HG02798 (cell line): ENCODE measurements at regions not wholly inside any gene's neighbourhood (a gene's known extent, or its start where the extent isn't known, plus 50 kb on each side); places are given as distances from the start of the nearest gene placed in this dataset.
"Not testable (repeated sequence)": the region's sequence is repeated elsewhere in the genome, so short reads cannot be mapped to it uniquely, and the experiment has no call there.

Experiments used
- ATAC-seq: cut with Tn5 transposase; IDR thresholded peaks from one replicate; pipeline ENCODE4 v1.9.1; 2021; ENCODE audit warnings: mild to moderate bottlenecking; ENCODE audit not compliant: unreplicated experiment, poor library complexity

DNA sequence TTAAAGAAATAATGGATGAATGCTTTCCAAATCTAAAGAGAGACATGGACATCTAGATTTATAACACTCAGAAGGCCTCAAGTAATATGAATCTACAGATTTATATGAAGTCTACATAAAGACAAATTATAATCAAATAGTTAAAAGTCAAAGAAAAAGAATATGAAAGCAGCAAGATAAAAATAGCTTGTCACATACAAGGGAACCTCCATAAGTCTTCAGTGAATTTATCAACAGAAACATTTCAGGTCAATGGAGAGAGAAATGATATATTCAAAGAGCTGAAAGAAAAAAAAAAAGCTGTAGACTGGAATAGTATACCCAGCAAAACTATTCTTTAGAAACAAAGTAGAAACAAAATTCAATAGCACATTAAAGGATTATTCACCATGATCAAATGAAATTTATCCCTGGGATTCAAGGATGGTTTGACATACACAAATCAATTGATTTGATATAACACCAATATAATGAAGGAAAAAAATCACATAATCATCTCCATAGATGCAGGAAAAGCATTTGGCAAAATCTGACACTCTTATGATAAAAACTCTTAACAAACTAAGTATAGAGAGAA is 346.6 kb upstream of the PABPC4L start:
- ATAC-seq = no peak

DNA sequence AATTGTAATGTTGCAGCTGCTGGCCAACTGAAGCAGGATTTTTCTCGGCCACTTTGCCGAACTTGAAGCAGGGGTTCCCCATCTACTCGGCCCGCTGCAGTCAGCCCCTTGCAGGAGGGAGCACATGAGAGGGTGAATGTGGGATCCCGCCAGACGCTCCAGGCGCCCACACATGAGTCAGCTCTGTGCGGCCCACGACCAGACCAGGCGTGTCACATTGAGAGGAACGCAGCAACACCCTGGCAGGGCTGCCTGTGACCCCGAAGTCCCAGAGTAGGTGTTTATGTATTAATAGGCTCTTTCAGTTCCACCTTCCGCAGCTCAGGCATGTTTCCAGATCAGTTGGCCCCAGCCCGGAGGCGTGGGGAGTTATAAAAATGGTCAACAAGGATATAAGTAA is 344.7 kb upstream of the PABPC4L start:
- ATAC-seq = no peak

- no peak for ATAC-seq
These were observed 342.7 kb upstream of the PABPC4L start for GRCh38 chr4:134544303-134544770.

GRCh38 chr4:134540588-134540987 is 339.0 kb upstream of the PABPC4L start:
- ATAC-seq = no peak

DNA sequence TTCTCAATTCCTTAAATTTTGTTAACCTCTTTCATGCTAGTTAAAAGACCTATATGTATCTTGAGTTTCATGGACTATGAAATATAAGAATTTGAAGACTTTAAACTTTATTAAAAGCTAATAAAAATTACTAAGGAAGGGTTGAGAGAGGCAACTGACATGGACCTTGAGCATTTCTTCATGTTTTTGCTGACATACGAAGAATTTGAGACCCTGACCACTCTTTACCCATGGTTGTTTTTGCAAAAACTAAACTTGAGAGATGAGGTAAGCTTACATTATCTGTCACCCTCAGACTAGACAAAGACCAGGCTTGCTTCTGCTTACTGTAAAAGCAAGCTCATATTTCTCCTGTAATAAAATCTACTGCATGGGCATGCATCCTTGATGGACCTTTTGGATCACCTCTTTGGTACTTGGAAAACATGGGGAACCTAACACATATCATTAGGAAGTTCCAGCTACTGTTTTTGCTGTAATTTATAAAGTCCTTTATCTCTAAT is 338.2 kb upstream of the PABPC4L start:
- ATAC-seq = no peak

GRCh38 chr4:134537701-134538100 is 336.1 kb upstream of the PABPC4L start:
- ATAC-seq = no peak

GRCh38 chr4:134533068-134533467 is 331.5 kb upstream of the PABPC4L start:
- ATAC-seq = no peak

DNA sequence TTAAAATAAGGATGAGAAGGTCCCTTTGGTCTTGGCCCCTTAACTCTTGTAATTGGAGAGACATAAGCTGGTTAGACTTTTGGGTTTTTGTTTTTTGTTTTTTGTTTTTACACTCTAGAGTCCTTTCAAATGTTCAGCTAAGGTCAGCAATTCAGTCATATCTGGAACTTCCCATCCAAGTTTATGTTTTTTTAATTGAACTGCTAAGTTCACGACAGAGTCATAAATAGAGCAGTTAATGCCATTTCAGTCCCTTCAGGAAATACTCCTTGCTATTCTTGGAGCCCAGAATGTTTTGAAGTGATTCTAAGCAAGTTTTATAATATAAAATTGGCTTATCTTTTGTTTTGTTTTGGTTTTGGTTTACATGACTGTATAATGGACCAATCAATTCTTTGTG is 329.4 kb upstream of the PABPC4L start:
- ATAC-seq = no peak

DNA sequence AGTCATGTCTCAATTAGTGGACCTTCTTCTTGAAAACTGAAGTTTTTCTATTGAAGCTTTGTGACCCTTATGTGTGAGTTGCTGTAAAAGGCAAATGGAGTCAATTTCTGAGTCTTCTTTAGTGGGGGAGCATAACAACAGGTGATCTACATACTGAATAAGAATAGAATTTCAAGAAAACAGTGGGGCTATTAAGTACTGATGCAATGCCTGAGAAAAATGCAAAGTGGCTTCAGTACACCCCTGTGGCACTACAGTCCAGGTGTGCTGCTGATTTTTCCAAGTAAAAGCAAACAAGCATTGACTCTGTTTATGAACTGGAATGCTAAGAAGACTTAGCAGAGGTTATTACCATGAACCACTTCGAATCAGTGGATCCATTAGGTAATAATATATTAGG is 328.0 kb upstream of the PABPC4L start:
- no peak for ATAC-seq

DNA sequence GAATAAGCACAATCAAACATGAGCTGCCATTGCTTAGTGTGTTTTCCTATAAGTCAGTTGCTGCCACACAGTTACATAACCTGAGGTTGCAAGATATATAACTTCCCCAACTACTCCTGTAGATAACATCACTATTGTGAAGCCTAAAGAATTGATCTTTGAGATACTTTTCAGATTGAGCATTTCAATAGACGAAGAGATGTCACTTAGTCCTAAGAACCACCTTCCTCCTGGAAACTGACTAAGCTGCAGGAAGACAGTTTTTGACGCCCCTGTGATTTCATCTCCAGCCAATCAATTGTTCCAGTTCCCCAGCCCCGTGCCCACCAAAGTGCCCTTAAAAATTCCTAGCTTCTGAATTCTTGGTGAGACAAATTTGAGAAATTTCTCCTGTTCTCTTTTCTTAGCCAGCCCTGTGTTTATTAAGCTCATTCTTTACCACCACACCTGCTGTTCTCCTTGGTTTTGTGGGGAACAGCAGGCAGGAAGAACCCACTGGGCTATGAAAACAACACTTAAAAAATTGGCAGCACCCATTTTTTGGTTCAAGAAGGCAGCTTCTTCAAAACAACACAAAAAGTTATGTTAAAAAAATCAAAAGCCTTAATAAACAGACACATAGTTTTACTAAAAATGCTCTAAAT is 317.1 kb upstream of the PABPC4L start:
- ATAC-seq = no peak

GRCh38 chr4:134510544-134510943 is 309.0 kb upstream of the PABPC4L start:
- no peak for ATAC-seq

DNA sequence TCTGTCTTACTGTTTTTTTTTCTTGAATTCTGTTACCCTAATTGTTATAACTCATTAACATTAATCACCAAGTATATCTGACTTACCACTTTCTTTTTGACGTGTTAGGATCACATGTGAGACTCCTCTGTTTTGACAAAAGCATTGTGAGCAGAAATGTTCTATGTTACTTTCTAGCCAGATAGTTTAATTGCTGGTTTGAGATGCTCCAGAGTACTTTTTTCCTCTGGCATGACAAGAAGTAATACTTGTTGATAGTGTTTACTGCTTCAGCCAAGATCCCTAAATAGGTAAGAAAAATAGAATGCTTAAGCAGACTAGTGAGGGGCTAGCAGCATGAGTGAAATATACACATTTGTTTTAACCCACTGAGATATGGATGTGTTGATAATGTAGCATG is 303.9 kb upstream of the PABPC4L start:
- ATAC-seq = no peak

- no peak for ATAC-seq
These were observed 300.5 kb upstream of the PABPC4L start for GRCh38 chr4:134501973-134502643.

GRCh38 chr4:134501488-134501887 is 299.9 kb upstream of the PABPC4L start:
- not testable (repeated sequence) for ATAC-seq

DNA sequence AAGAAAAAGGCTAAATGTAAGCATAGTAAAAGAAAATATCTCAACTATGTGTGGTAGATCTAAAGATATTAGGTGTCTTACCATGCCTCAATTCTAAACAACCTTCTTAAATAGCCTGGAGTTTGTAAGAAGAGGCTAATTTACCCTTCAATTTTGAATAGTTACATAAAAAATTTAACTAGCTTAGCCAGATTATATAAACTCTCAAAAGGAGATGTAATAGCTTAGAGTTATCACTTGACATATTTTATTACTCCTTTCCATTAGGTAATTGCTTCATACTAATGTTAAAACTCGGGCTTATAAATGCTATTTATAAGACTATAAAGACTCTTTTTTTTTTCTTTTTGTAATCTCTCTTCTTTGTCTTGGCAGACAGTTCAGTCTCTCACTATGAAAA is 297.5 kb upstream of the PABPC4L start:
- no peak for ATAC-seq

DNA sequence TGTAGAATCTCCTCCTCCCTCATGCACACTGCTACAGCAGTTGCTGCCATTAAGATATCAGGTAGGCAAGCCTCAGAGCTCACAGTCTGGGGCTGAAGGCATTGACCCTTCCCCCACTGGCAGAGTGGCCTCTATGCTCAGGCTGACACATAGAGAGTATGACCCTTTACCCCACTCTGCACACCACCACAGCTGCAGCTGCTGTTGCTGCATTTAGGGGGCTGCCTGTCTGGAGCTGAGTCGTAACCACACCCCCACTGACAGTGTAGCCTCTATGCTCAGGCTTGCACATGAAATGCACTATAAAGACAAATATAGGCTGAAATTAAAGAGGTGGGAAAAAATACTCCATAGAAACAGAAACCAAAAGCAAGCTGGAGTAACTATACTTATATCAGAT is 289.3 kb upstream of the PABPC4L start:
- no peak for ATAC-seq

DNA sequence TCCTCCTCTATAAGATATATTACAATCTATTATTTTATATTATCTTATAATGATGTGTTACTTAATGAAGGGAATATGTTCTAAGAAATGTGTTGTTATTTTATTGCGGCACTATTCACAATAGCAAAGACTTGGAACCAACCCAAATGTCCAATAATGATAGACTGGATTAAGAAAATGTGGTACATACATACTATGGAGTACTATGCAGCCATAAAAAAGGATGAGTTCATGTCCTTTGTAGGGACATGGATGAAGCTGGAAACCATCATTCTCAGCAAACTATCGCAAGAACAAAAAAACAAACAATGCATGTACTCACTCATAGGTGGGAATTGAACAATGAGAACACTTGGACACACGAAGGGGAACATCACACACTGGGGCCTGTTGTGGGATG is 281.9 kb upstream of the PABPC4L start:
- ATAC-seq = not testable (repeated sequence)

DNA sequence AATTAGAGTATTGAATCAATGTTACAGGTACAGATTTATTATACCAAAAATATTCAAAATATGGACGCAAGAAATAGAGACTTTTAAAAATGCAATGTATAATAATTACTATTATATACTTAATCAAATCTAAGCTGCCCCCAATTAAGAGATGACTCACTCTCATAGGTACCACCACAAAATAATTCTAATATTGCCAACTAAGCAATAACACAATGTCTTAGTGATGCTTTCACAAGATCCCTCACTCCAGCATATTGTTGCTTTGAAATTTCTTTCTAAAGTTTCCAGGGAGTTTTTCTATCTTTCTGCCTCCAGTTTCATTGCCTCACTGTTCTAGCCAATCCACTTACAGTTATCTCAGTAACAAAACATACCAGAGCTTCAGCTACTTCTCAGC is 270.0 kb upstream of the PABPC4L start:
- no peak for ATAC-seq

DNA sequence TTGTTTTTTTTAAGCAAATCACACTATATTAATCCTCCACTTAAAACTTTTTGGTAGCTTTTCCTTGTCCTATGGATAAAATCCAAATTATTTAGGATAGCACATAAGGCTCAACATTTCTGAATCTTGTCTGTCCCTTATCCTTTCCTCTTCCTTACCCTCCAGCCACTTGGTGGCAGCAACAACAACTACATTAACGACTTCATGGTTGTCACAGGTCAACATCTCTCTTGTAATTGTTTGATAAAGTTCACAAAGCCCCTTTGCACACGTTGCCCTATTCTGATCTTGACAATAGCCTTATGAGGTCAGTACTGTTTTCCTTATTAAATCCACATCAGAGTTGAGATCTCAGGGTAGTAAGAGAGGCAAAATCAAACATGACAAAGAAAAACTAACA is 269.0 kb upstream of the PABPC4L start:
- no peak for ATAC-seq

DNA sequence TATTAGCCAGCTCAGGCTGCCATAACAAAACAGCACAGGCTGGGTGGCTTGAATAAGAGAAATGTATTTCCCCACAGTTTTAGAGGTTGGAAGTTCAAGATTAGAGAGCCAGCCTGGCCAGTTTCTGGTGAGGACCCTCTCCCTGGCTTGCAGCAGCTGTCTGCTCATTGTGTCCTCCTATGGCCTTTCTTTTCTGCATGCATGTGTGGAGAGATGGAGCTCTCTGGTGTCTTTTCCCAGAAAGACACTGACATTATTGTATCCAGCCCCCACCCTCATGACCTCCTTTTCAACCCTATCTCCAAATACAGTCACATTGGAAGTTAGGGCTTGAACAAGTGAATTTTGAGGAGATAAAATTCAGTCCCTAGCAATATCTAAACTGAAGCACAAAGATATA is 263.8 kb upstream of the PABPC4L start:
- ATAC-seq = no peak

DNA sequence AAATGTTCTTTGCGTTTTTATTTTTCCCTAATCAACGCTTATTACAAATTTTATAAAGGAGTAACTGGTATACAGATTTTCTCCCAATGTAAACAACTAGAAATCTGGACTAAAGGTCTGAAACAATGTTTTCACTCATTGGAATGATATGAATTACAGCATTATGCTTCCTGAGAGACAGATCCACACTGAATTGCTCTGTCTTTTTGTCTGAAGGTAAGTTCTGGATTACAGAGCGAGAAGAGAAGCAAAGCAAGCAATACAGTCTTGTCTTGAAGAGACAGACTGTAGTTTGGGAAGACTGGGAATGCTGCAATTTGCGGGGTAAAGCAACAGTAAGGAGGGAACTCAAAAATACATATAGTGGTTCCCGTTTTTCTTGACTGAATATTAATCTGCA is 262.2 kb upstream of the PABPC4L start:
- ATAC-seq = no peak

- no peak for ATAC-seq
These were observed 225.2 kb upstream of the PABPC4L start for GRCh38 chr4:134426821-134427220.
